CD4-positive, alpha-beta T cell treated with Interleukin-17A for 1 hour (primary cell): ENCODE measurements at regions not wholly inside any gene's neighbourhood (a gene's known extent, or its start where the extent isn't known, plus 50 kb on each side); places are given as distances from the start of the nearest gene placed in this dataset.
A peak's percentile ranks its signal among the peaks of the same experiment; 100 is the strongest.

ENCODE experiments used
- DNase-seq: peaks from one replicate; pipeline ENCODE4 v3.0.0-alpha.2; 2020

- peak; percentile 36 for DNase-seq
Measured at GRCh38 chr14:98182393-98183055, 1089.5 kb downstream of the BCL11B start.

GRCh38 chr14:98183556-98183955 is 1088.4 kb downstream of the BCL11B start:
- DNase-seq, result no peak

- no peak for DNase-seq
Measured at GRCh38 chr14:98184457-98184856, 1087.5 kb downstream of the BCL11B start.

GRCh38 chr14:98185036-98185435 is 1087.0 kb downstream of the BCL11B start:
- DNase-seq, result peak; percentile 39

GRCh38 chr14:98186140-98186539 is 1085.9 kb downstream of the BCL11B start:
- DNase-seq, result no peak

GRCh38 chr14:98187281-98187680 is 1084.7 kb downstream of the BCL11B start:
- no peak for DNase-seq

GRCh38 chr14:98189062-98189461 is 1082.9 kb downstream of the BCL11B start:
- peak; percentile 60 for DNase-seq

- peak; percentile 77 for DNase-seq
Measured at GRCh38 chr14:98189511-98189910, 1082.5 kb downstream of the BCL11B start.

- no peak for DNase-seq
Measured at GRCh38 chr14:98189944-98190343, 1082.1 kb downstream of the BCL11B start.

- DNase-seq, result no peak
Measured at GRCh38 chr14:98192946-98193345, 1079.1 kb downstream of the BCL11B start.

GRCh38 chr14:98194821-98195220 is 1077.2 kb downstream of the BCL11B start:
- DNase-seq, result no peak

- no peak for DNase-seq
Measured at GRCh38 chr14:98195256-98195655, 1076.7 kb downstream of the BCL11B start.

- DNase-seq, result no peak
Measured at GRCh38 chr14:98197933-98198332, 1074.1 kb downstream of the BCL11B start.

GRCh38 chr14:98198385-98198784 is 1073.6 kb downstream of the BCL11B start:
- peak; percentile 75 for DNase-seq

- DNase-seq, result no peak
Measured at GRCh38 chr14:98200601-98201000, 1071.4 kb downstream of the BCL11B start.

- no peak for DNase-seq
Measured at GRCh38 chr14:98203421-98203820, 1068.6 kb downstream of the BCL11B start.

GRCh38 chr14:98204139-98204538 is 1067.9 kb downstream of the BCL11B start:
- DNase-seq, result no peak

- DNase-seq, result no peak
Measured at GRCh38 chr14:98207415-98207814, 1064.6 kb downstream of the BCL11B start.

GRCh38 chr14:98208211-98208611 is 1063.8 kb downstream of the BCL11B start:
- DNase-seq, result peak; percentile 19

- no peak for DNase-seq
Measured at GRCh38 chr14:98208943-98209342, 1063.1 kb downstream of the BCL11B start.

GRCh38 chr14:98210045-98210672 is 1061.8 kb downstream of the BCL11B start:
- peak; percentile 63 for DNase-seq

- no peak for DNase-seq
Measured at GRCh38 chr14:98217530-98217929, 1054.5 kb downstream of the BCL11B start.

GRCh38 chr14:98218218-98218617 is 1053.8 kb downstream of the BCL11B start:
- no peak for DNase-seq

GRCh38 chr14:98219638-98220037 is 1052.4 kb downstream of the BCL11B start:
- DNase-seq, result no peak

GRCh38 chr14:98223106-98223505 is 1048.9 kb downstream of the BCL11B start:
- no peak for DNase-seq
